ENCODE measurements at regions not wholly inside any gene's neighbourhood (a gene's known extent, or its start where the extent isn't known, plus 50 kb on each side); places are given as distances from the start of the nearest gene placed in this dataset.

DNA sequence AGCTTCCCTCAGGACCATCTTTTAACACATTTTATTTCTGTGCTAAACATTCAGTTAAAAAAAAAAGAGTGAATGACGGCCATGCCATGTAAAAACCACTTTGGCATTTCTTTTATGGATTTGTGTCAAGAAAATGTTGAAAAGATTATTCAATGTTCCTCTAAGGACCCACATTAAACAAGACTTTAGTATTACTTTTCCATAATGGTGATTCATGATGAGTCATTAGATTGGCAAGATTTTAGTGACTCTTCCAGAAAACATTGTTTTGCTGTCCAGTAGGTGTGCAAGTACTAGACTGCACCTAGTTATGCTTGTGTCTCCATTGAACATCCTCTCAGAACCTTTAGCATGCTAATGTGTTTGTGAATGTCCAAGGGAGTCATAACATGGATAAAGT is 748.6 kb downstream of the STPG2 start:
- Histone ChIP-seq H3K4me1 (ENCODE audit: insufficient read depth) (no peaks in the 10 kb centered on the region), H3K4me3 (no peak overlapping the region), H3K27ac (no peak overlapping the region), H3K27me3 (no peaks in the 10 kb centered on the region), H3K79me2 (no peaks in the 10 kb centered on the region), H3K9me2 (replicated peaks; ENCODE audit: insufficient read depth) (no peaks in the 10 kb centered on the region), H3K36me3 (replicated peaks; ENCODE audit: insufficient read depth, low read depth) (no peaks in the 10 kb centered on the region), H3K4me2 (no peak overlapping the region), H3K9me3 (ENCODE audit: low read depth) (no peaks in the 10 kb centered on the region), H4K20me1 (ENCODE audit: insufficient read depth, poor library complexity, severe bottlenecking) (no peaks in the 10 kb centered on the region), H2AFZ (no peak overlapping the region)
- 67% methylated on average over 1 of the region's 1 CpG for WGBS (ENCODE audit: low lambda C conversion rate, missing lambda C conversion rate)
- TF ChIP-seq EZH2phosphoT487 (IDR thresholded peaks at IDR 0.05; ENCODE audit: low read depth, severe bottlenecking, unreplicated experiment) (no peak), EZH2 (IDR thresholded peaks at IDR 0.05; ENCODE audit: borderline replicate concordance) (no peak)
- TF ChIP-seq, protein P1, sequence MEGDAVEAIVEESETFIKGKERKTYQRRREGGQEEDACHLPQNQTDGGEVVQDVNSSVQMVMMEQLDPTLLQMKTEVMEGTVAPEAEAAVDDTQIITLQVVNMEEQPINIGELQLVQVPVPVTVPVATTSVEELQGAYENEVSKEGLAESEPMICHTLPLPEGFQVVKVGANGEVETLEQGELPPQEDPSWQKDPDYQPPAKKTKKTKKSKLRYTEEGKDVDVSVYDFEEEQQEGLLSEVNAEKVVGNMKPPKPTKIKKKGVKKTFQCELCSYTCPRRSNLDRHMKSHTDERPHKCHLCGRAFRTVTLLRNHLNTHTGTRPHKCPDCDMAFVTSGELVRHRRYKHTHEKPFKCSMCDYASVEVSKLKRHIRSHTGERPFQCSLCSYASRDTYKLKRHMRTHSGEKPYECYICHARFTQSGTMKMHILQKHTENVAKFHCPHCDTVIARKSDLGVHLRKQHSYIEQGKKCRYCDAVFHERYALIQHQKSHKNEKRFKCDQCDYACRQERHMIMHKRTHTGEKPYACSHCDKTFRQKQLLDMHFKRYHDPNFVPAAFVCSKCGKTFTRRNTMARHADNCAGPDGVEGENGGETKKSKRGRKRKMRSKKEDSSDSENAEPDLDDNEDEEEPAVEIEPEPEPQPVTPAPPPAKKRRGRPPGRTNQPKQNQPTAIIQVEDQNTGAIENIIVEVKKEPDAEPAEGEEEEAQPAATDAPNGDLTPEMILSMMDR (IDR thresholded peaks at IDR 0.05; ENCODE audit: poor library complexity) = no peak
- no peak for DNase-seq (ENCODE audit: low spot score)

DNA sequence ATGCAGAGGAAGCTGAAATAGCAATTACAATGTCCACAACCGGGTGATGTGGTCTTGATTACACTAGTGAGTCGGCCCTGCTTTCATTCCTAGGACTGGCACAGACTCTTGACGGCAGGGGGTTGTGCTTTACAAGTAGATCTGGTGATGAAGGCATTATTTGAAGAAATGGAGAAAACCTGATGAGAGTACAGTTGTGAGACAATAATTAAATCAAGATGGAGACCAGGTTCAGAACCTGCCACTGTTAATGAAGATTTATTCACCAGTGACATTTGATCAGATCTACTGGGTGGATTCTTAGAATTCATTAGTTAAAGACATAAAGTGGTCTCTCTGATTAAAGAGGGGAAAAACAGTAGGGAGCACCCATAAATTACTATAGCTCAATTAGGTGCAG is 747.2 kb downstream of the STPG2 start:
- no peaks in the 10 kb centered on the region for H3K36me3 ChIP-seq (replicated peaks; ENCODE audit: insufficient read depth, low read depth)
- no peak overlapping the region for H3K4me3 ChIP-seq
- H3K27me3 ChIP-seq = no peaks in the 10 kb centered on the region
- H3K4me1 ChIP-seq (ENCODE audit: insufficient read depth) = no peaks in the 10 kb centered on the region
- no peak overlapping the region for H3K27ac ChIP-seq
- H3K4me2 ChIP-seq = no peak overlapping the region
- TF ChIP-seq EZH2phosphoT487 (IDR thresholded peaks at IDR 0.05; ENCODE audit: low read depth, severe bottlenecking, unreplicated experiment) (no peak), EZH2 (IDR thresholded peaks at IDR 0.05; ENCODE audit: borderline replicate concordance) (no peak)
- TF ChIP-seq, protein P1 (IDR thresholded peaks at IDR 0.05; ENCODE audit: poor library complexity) = no peak
- no peaks in the 10 kb centered on the region for H3K9me3 ChIP-seq (ENCODE audit: low read depth)
- H2AFZ ChIP-seq = no peak overlapping the region
- DNase-seq (ENCODE audit: low spot score) = no peak
- H3K9me2 ChIP-seq (replicated peaks; ENCODE audit: insufficient read depth) = no peaks in the 10 kb centered on the region
- H3K79me2 ChIP-seq = no peaks in the 10 kb centered on the region
- WGBS (ENCODE audit: low lambda C conversion rate, missing lambda C conversion rate) = 57% methylated on average over 3 of the region's 3 CpGs
- H4K20me1 ChIP-seq (ENCODE audit: insufficient read depth, poor library complexity, severe bottlenecking) = no peaks in the 10 kb centered on the region

DNA sequence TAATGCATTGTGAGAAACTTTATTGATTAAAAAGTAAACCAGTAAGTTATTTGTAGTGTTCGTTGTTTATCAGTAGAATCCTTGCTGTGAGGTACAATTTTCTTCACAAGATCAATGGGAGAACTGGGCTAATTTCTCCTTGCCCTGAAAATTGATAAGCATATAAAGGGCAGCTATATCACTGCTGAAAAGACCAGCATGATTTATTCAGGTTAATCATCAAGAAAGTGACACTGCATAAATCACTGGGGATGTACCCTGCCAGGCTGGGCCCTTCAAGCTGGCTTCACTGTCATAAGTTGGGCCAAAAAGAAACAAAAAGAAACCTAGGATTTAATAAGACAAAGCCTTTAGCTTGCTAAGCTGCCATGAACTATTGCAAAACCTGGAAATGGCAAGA is 746.7 kb downstream of the STPG2 start:
- Histone ChIP-seq H3K4me3 (no peak overlapping the region), H2AFZ (no peak overlapping the region), H3K27me3 (no peaks in the 10 kb centered on the region), H3K36me3 (replicated peaks; ENCODE audit: insufficient read depth, low read depth) (no peaks in the 10 kb centered on the region), H3K27ac (no peak overlapping the region), H3K79me2 (no peaks in the 10 kb centered on the region), H4K20me1 (ENCODE audit: insufficient read depth, poor library complexity, severe bottlenecking) (no peaks in the 10 kb centered on the region), H3K9me3 (ENCODE audit: low read depth) (no peaks in the 10 kb centered on the region), H3K4me1 (ENCODE audit: insufficient read depth) (no peaks in the 10 kb centered on the region), H3K9me2 (replicated peaks; ENCODE audit: insufficient read depth) (no peaks in the 10 kb centered on the region), H3K4me2 (no peak overlapping the region)
- 63% methylated on average over 1 of the region's 1 CpG for WGBS (ENCODE audit: low lambda C conversion rate, missing lambda C conversion rate)
- no peak for DNase-seq (ENCODE audit: low spot score)
- TF ChIP-seq EZH2phosphoT487 (IDR thresholded peaks at IDR 0.05; ENCODE audit: low read depth, severe bottlenecking, unreplicated experiment) (no peak), EZH2 (IDR thresholded peaks at IDR 0.05; ENCODE audit: borderline replicate concordance) (no peak)
- TF ChIP-seq, protein P1 (IDR thresholded peaks at IDR 0.05; ENCODE audit: poor library complexity) = no peak
